ENCODE measurements at regions not wholly inside any gene's neighbourhood (a gene's known extent, or its start where the extent isn't known, plus 50 kb on each side); places are given as distances from the start of the nearest gene placed in this dataset.

GRCh38 chr2:12479065-12479601 lies 237.6 kb upstream of the TRIB2 start:
- ATAC-seq (peak in 2 of 4 donors; percentile 61 to 76), DNase-seq (no peak)
- Histone ChIP-seq H3K36me3 (no peaks in the 10 kb centered on the region), H3K4me1 (peaks cover 0 to 5% (median 0%) of the 10 kb centered on the region in 4 donors), H3K9me3 (no peaks in the 10 kb centered on the region), H3K27ac (peak overlapping the region in 1 of 3 donors; percentile 15), H3K27me3 (no peaks in the 10 kb centered on the region), H3K4me3 (peak overlapping the region in 1 of 3 donors; percentile 16)
- WGBS (ENCODE audit: insufficient coverage, low coverage, low lambda C conversion rate, missing lambda C conversion rate) = 13% methylated on average over 1 of the region's 1 CpG
- TF ChIP-seq CTCF (IDR thresholded peaks at IDR 0.05) (no peak), POLR2A (IDR thresholded peaks at IDR 0.05) (no peak)
- intact Hi-C loops (cut with DNase I) = no loop called here

GRCh38 chr2:12484536-12485115 lies 232.1 kb upstream of the TRIB2 start:
- Histone ChIP-seq H3K27ac (no peak overlapping the region), H3K36me3 (no peaks in the 10 kb centered on the region), H3K4me1 (no peaks in the 10 kb centered on the region), H3K27me3 (no peaks in the 10 kb centered on the region), H3K9me3 (no peaks in the 10 kb centered on the region), H3K4me3 (no peak overlapping the region)
- WGBS (ENCODE audit: insufficient coverage, low coverage, low lambda C conversion rate, missing lambda C conversion rate) = 25% methylated on average over 2 of the region's 3 CpGs
- DNase-seq (no peak), ATAC-seq (no peak)
- intact Hi-C loops (cut with DNase I) = no loop called here
- TF ChIP-seq POLR2A (IDR thresholded peaks at IDR 0.05) (no peak), CTCF (IDR thresholded peaks at IDR 0.05) (no peak)

GRCh38 chr2:12486205-12487118 lies 230.3 kb upstream of the TRIB2 start:
- Histone ChIP-seq H3K36me3 (no peaks in the 10 kb centered on the region), H3K4me1 (no peaks in the 10 kb centered on the region), H3K9me3 (no peaks in the 10 kb centered on the region), H3K4me3 (no peak overlapping the region), H3K27me3 (no peaks in the 10 kb centered on the region), H3K27ac (no peak overlapping the region)
- DNase-seq = no peak
- intact Hi-C loops (cut with DNase I) = no loop called here
- 74% methylated on average over 9 of the region's 9 CpGs for WGBS (ENCODE audit: insufficient coverage, low coverage, low lambda C conversion rate, missing lambda C conversion rate)
- TF ChIP-seq POLR2A (IDR thresholded peaks at IDR 0.05) (no peak), CTCF (IDR thresholded peaks at IDR 0.05) (no peak)
- no peak for ATAC-seq

- DNase-seq = no peak
- 73% methylated on average over 8 of the region's 8 CpGs for WGBS (ENCODE audit: insufficient coverage, low coverage, low lambda C conversion rate, missing lambda C conversion rate)
- Histone ChIP-seq H3K4me3 (no peak overlapping the region), H3K4me1 (no peaks in the 10 kb centered on the region), H3K36me3 (no peaks in the 10 kb centered on the region), H3K27me3 (no peaks in the 10 kb centered on the region), H3K9me3 (no peaks in the 10 kb centered on the region), H3K27ac (no peak overlapping the region)
- no peak for TF ChIP-seq CTCF (IDR thresholded peaks at IDR 0.05)
- no peak for TF ChIP-seq POLR2A (IDR thresholded peaks at IDR 0.05)
- ATAC-seq = no peak
- intact Hi-C loops (cut with DNase I) = no loop called here
Measured at GRCh38 chr2:12487253-12488004, 229.3 kb upstream of the TRIB2 start.

Data from right lobe of liver (tissue), 6 donors.